NCI-H2171 (cell line): ENCODE measurements at regions not wholly inside any gene's neighbourhood (a gene's known extent, or its start where the extent isn't known, plus 50 kb on each side); places are given as distances from the start of the nearest gene placed in this dataset.

Experiments
- DNase-seq: peaks from one replicate; lab custom pipeline; 2025; lab: John Stamatoyannopoulos, UW

DNA sequence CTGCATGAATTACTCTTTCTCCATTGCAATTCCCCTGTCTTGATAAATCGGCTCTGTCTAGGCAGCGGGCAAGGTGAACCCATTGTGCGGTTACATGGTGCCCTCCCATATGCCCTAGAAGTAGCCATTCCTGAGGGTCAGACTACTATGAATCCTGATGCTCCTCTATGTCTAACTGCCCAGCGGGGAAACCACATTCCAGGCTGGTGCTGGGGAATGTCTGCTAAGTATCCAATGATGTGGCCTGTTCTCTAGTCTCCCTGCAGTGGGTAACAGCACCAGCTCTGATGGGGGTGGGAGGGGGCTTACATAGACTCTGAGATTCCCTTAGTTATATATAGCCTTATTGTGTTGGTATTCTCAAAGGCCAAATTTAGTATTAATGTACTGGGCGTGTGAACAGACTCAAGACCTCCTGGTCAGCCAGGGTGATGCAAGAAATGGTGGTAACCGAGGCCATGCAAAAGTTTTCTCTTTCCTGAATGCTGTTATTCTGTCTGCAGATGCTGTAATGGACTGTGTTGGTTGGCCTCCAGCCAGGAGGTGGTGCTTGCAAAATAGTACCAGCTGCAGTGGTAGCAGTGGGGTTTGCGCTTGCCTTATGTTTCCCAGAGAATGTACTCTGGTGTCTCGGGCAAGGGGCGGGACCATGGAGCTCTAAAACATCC lies 564.8 kb upstream of the SLITRK1 start:
- peak; percentile 45 for DNase-seq

- DNase-seq: no peak
Observed at GRCh38 chr13:84445776-84446175, 563.5 kb upstream of the SLITRK1 start.

GRCh38 chr13:84443463-84443862 lies 561.2 kb upstream of the SLITRK1 start:
- no peak for DNase-seq

DNA sequence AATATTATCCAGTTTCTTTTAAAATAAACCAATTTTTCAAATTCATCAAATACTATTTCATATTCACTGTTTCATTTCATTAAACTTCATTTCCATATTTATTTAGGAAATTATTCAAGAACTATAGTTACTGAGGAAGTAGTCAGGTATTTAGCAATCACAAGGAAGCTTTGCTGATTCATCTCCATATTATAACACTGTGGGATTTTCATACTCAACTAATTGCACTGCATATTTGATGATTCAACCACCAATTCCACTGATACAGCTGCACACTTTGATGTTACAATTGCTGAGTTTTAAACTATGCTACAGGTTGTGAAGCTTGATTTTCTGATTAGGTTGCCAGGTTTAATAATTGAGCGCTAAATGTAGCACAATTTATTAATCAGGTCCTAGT lies 556.8 kb upstream of the SLITRK1 start:
- no peak for DNase-seq

- no peak for DNase-seq
Observed at GRCh38 chr13:84433024-84433423, 550.8 kb upstream of the SLITRK1 start.

GRCh38 chr13:84431646-84432045 lies 549.4 kb upstream of the SLITRK1 start:
- DNase-seq: no peak

GRCh38 chr13:84430446-84430845 lies 548.2 kb upstream of the SLITRK1 start:
- DNase-seq: no peak

- no peak for DNase-seq
Observed at GRCh38 chr13:84430015-84430414, 547.7 kb upstream of the SLITRK1 start.

- DNase-seq: no peak
Observed at GRCh38 chr13:84418041-84418440, 535.8 kb upstream of the SLITRK1 start.

GRCh38 chr13:84417416-84417815 lies 535.1 kb upstream of the SLITRK1 start:
- no peak for DNase-seq

DNA sequence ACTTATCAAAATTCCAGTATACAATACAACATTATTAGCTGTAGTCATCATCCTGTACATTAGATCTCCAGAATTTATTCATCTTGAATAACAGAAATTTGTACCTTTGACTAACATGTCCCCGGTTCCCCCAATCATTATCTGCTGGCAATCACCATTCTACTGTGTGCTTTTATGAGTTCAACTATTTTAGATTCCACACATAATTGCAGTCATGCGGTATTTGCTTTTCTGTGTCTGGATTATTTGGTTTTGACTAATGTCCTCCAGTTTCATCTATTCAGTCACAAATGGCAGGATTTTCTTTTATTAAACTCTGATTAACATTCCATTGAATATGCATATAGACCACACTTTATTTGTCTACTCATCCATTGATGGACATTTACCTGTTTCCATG lies 530.7 kb upstream of the SLITRK1 start:
- DNase-seq: no peak

DNA sequence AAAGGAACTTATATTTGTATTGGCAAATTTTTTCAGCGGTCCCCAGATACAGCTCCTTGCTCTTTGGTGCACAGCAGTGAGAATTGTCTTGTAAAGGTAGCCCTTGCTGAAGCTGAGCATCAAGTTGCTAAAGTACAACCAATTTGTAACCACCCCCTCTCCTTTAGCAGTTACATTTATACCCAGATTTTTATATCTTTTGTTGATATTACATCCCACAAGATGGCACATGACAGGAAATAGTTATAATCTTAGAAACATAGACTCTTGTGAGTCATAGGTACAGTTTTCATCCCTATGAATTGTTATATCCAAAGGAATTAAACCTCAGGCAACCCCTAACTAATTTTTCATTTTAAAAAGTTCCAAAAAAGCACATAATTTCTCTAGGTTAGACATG lies 523.0 kb upstream of the SLITRK1 start:
- DNase-seq: no peak

DNA sequence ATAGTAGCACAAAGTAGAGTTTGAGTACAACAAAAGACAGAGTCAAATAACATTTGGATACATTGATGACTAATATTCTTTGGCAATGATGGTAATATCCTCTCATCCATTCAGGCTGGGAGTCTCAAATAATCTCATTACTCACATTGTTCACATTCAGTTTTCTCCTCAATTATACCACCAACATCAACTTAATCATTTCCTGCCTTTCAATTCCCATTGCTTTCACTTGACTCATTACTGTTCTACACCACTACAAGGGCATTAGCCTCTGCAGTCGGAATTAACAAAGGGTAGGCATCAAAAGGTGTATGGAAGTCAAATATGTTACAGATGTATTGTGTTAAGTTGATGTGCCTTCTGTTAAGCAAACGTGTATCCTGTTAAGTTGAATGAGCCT lies 518.4 kb upstream of the SLITRK1 start:
- DNase-seq: no peak

DNA sequence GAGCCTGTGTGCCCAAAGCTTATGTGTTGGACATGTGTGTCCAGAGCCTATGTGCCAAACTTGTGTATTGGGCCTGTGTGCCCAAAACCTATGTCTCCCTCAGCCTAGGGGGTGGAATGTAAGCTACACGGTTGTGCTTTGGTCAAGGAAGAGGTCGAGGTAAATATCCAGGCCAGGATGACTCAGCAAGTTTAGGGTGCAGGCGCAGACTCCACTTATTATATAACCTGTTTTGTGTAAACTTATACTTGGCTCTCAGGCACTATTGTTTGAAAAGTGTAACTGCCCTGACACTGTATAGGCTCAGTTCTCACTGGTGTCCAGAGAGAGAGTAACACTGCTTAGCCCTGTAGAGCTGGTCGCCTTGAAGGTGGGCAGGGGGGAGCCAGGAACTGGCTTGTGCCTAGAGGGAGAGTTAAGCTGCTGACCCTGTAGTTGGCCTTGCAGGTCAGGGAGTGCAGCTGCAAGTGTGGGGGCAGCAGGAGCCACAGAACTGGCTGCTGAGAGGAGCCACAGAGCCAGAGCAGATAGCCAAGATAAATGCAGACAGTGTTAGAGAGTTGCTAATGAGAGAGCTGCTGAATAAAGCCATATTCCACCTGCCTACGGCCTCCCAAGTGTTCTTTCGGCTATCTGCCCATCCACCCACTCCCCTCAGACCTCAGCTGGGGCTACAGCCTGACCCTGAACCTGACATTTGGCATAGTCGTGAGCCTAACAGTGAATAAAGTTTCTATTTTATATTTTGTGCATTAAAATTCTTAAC lies 517.2 kb upstream of the SLITRK1 start:
- DNase-seq: no peak

DNA sequence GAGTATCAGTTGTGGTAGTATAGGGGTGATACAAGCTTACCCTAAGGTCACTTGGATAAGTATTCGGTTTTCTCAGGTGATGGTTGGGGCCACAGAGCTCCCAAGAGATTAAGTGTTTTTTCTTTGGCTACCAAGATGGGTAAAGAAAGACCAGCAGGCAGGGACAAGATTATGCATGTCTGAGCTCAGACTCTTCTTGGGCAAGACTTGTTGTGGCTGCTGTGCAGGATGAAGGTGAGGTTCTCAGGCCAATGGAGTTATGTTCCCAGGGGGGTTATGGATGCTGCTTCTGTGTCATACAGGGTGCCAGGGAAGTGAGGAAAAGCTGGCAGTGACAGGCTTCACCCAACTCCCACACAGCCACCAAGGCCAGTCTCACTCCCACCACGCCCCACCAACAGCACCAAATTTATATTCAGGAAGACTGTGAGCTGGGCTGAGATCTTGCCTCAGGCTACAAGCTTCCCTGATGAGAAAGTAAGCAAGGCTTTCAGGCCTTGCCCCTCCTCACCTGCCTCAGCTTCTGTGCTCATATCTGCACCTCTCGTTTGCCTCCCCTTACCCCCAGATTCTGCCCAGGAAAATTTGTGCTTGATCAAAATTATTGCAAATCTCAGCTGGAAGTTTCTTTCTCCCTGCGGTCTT lies 511.8 kb upstream of the SLITRK1 start:
- no peak for DNase-seq

DNA sequence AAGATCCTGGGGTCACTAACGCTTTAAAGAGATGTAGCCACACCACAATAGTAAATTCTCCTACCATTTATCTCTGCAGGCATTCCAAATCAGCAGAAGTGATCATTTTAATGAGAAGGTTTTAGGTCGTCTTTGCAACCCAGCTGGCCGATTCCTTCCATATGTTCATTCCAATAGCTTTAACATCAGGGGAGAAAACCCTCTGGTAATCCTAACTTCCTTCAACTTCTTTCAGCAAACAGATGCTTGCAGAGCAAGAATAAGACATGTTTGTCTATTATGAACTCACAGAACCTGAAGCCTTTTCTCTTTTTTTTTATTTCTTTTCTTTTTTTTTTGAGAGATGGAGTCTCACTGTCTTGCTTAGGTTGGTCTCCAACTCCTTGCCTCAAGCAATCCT lies 498.6 kb upstream of the SLITRK1 start:
- DNase-seq: no peak

DNA sequence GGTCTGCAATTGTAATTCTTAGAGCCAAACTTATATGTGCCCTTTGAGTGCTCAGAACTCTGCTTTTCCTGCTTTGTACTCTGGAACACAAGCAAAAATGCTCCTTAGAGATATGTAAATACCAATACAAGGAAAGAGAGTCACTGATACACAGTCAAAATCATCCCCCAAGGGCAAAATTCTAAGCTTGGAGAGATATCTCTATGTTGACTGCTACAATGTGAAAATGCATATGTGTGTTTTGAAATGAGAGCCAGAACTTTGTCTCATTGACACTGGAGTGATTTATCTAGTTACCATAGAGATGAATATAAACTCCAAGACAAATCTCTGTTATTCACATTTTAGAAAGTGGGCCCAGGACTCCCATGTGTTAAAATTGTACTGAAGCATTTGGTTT lies 494.8 kb upstream of the SLITRK1 start:
- DNase-seq: no peak

- no peak for DNase-seq
Observed at GRCh38 chr13:84366506-84366905, 484.2 kb upstream of the SLITRK1 start.

GRCh38 chr13:84362777-84363176 lies 480.5 kb upstream of the SLITRK1 start:
- no peak for DNase-seq

DNA sequence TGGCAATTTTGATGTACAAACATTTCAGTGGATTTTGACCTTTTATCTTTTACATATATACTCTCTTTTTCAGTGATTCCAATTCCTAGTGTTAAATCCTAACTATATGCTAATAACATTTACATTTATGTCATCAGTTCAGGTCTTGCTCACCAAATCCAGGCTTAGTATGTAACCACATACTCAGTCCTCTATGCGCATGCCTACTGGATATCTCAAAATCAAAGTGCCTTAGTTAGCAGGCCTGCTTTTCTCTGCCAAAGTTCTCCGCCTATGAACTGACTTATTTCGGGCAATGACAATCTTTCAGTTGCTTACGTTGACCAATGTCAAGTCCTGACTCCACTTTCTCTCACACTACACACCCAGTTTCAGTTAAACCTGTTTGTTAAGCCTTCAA lies 478.5 kb upstream of the SLITRK1 start:
- DNase-seq: no peak

- DNase-seq: no peak
Observed at GRCh38 chr13:84358601-84359000, 476.3 kb upstream of the SLITRK1 start.

- no peak for DNase-seq
Observed at GRCh38 chr13:84352946-84353345, 470.7 kb upstream of the SLITRK1 start.

GRCh38 chr13:84339456-84339855 lies 457.2 kb upstream of the SLITRK1 start:
- DNase-seq: no peak
